Activated B cell treated with CpG ODN at 0.5 μM for 24 hours (primary cell): ENCODE measurements at regions not wholly inside any gene's neighbourhood (a gene's known extent, or its start where the extent isn't known, plus 50 kb on each side); places are given as distances from the start of the nearest gene placed in this dataset.
"Not testable (repeated sequence)": the region's sequence is repeated elsewhere in the genome, so short reads cannot be mapped to it uniquely, and the experiment has no call there.

ENCODE experiments used
- ATAC-seq: fragments of 200-7000 bp; cut with Tn5 transposase; one replicate; pipeline ENCODE4 v1.10.0; 2021; ENCODE audit warnings: low read depth, mild to moderate bottlenecking, moderate library complexity
- CTCF ChIA-PET: fragments of 350-600 bp; sonication (Branson Sonifier 250); formaldehyde crosslinking; loops from one replicate; lab custom pipeline; 2021; ENCODE audit warnings: antibody characterized with exemption; lab: Charles Lee
- POLR2A ChIA-PET: fragments of 350-600 bp; sonication (Branson Sonifier 250); formaldehyde crosslinking; loops from one replicate; lab custom pipeline; 2021; ENCODE audit warnings: antibody characterized with exemption; lab: Charles Lee
- DNase-seq: peaks from one replicate; pipeline ENCODE4 v3.0.0; 2022
- H3K27ac Mint-ChIP-seq: one replicate; pipeline ENCODE4 v1.8.0; 2020; ENCODE audit warnings: mixed read lengths
- H3K27me3 Mint-ChIP-seq: one replicate; pipeline ENCODE4 v1.8.0; 2021; ENCODE audit warnings: mixed read lengths
- H3K36me3 Mint-ChIP-seq: one replicate; pipeline ENCODE4 v1.8.0; 2021; ENCODE audit warnings: low read depth, mixed read lengths
- H3K4me1 Mint-ChIP-seq: one replicate; pipeline ENCODE4 v1.8.0; 2021; ENCODE audit warnings: mixed read lengths
- H3K4me3 Mint-ChIP-seq: one replicate; pipeline ENCODE4 v1.8.0; 2020; ENCODE audit warnings: mild to moderate bottlenecking, mixed read lengths
- H3K9me3 Mint-ChIP-seq: one replicate; pipeline ENCODE4 v1.8.0; 2020; ENCODE audit warnings: mixed read lengths
- CTCF ChIP-seq: fragments of 200-600 bp; IDR thresholded peaks from one replicate; pipeline ENCODE4 v1.8.0; 2022; ENCODE audit warnings: antibody characterized with exemption, mild to moderate bottlenecking
- intact Hi-C: fragments of 100-400 bp; cut with micrococcal nuclease; formaldehyde crosslinking; loops from one replicate; pipeline ENCODE4 v1.15.1; 2024

- Mint-ChIP-seq H3K27me3 (no peaks in the 10 kb centered on the region), H3K4me1 (no peaks in the 10 kb centered on the region), H3K27ac (no peak overlapping the region), H3K9me3 (no peaks in the 10 kb centered on the region), H3K36me3 (no peaks in the 10 kb centered on the region), H3K4me3 (no peak overlapping the region)
- DNase-seq (no peak), ATAC-seq (no peak)
- ChIA-PET CTCF (no interaction called here), POLR2A (no interaction called here)
- TF ChIP-seq CTCF: no peak
- intact Hi-C loops: no loop called here
Observed at GRCh38 chr4:105067431-105067830, 79.2 kb upstream of the TET2 start.

GRCh38 chr4:105067946-105068345 is 78.7 kb upstream of the TET2 start:
- no peak overlapping the region for H3K27ac Mint-ChIP-seq
- intact Hi-C loops: no loop called here
- ATAC-seq: no peak
- H3K4me1 Mint-ChIP-seq: no peaks in the 10 kb centered on the region
- no peaks in the 10 kb centered on the region for H3K36me3 Mint-ChIP-seq
- no peak for DNase-seq
- ChIA-PET POLR2A (no interaction called here), CTCF (no interaction called here)
- H3K4me3 Mint-ChIP-seq: no peak overlapping the region
- no peak for TF ChIP-seq CTCF
- H3K27me3 Mint-ChIP-seq: no peaks in the 10 kb centered on the region
- no peaks in the 10 kb centered on the region for H3K9me3 Mint-ChIP-seq

- ATAC-seq: no peak
- H3K27ac Mint-ChIP-seq: no peak overlapping the region
- ChIA-PET CTCF (no interaction called here), POLR2A (no interaction called here)
- no peak for DNase-seq
- TF ChIP-seq CTCF: no peak
- H3K4me1 Mint-ChIP-seq: no peaks in the 10 kb centered on the region
- H3K36me3 Mint-ChIP-seq: no peaks in the 10 kb centered on the region
- H3K27me3 Mint-ChIP-seq: no peaks in the 10 kb centered on the region
- H3K4me3 Mint-ChIP-seq: no peak overlapping the region
- H3K9me3 Mint-ChIP-seq: no peaks in the 10 kb centered on the region
- intact Hi-C loops: no loop called here
Observed at GRCh38 chr4:105068516-105068915, 78.2 kb upstream of the TET2 start.

GRCh38 chr4:105072095-105072494 is 74.6 kb upstream of the TET2 start:
- H3K4me1 Mint-ChIP-seq, CTCF ChIA-PET, H3K27me3 Mint-ChIP-seq, H3K9me3 Mint-ChIP-seq, H3K27ac Mint-ChIP-seq, intact Hi-C loops, DNase-seq, ATAC-seq, POLR2A ChIA-PET, H3K4me3 Mint-ChIP-seq, H3K36me3 Mint-ChIP-seq: not testable (repeated sequence)

- Mint-ChIP-seq H3K9me3 (no peaks in the 10 kb centered on the region), H3K36me3 (no peaks in the 10 kb centered on the region), H3K4me3 (no peak overlapping the region), H3K27me3 (no peaks in the 10 kb centered on the region), H3K27ac (no peak overlapping the region), H3K4me1 (no peaks in the 10 kb centered on the region)
- DNase-seq (no peak), ATAC-seq (no peak)
- TF ChIP-seq CTCF: no peak
- ChIA-PET POLR2A (no interaction called here), CTCF (no interaction called here)
- intact Hi-C loops: no loop called here
Observed at GRCh38 chr4:105074097-105074496, 72.6 kb upstream of the TET2 start.

- CTCF ChIA-PET: no interaction called here
- ATAC-seq: no peak
Observed at GRCh38 chr4:105075045-105075444, 71.6 kb upstream of the TET2 start.

More at GRCh38 chr4:105075045-105075444, 71.6 kb upstream of the TET2 start:
- no peak for DNase-seq
- H3K27me3 Mint-ChIP-seq: no peaks in the 10 kb centered on the region
- H3K4me3 Mint-ChIP-seq: no peak overlapping the region
- H3K4me1 Mint-ChIP-seq: no peaks in the 10 kb centered on the region
- H3K27ac Mint-ChIP-seq: no peak overlapping the region
- POLR2A ChIA-PET: no interaction called here
- no peaks in the 10 kb centered on the region for H3K9me3 Mint-ChIP-seq
- no peaks in the 10 kb centered on the region for H3K36me3 Mint-ChIP-seq
- intact Hi-C loops: no loop called here
- no peak for TF ChIP-seq CTCF
